Activated T-cell treated with anti-CD3 and anti-CD28 coated beads, Interleukin-2, amount 50 U/mL, for 48 hours (primary cell): ENCODE measurements at regions not wholly inside any gene's neighbourhood (a gene's known extent, or its start where the extent isn't known, plus 50 kb on each side); places are given as distances from the start of the nearest gene placed in this dataset.

Source experiments
- DNase-seq, 2 experiments: peaks; one replicate each; pipeline ENCODE4 v3.0.0-alpha.2; 2020

DNA sequence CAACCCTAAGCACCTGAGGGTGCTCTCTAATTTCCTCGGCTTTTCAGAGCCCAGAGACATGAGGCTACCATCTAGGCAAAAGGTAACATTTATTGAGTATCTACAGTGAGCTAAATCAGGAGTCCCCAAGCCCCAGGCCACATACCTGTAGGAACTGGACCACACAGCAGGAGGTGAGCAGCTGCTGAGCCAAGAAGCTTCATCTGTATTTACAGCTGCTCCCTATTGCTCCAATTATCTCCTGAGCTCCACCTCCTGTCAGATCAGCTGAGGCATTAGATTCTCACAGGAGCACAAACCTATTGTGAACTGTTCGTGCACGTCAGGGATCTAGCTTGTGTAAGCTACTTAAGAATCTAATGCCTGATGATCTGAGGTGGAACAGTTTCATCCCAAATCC lies 70.2 kb downstream of the RND3 start:
- no peak for DNase-seq

DNA sequence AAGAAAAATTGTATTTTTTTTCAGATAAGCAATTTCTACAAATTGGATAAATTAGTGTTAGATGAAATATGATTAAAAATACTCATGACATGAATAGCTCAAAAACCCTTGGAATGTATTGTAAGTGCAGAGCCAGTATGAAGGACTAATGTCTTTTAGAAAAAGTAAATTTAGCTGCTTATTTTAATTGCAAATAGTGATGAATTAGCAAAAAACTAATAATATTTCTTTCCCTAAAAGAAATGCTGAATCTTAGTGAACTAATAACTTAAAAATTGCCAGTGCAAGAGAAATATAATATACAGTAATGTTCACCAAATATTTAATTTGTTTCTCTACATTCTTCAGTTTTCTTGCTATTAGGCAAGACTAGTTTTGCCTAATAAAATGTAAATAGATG lies 72.4 kb downstream of the RND3 start:
- DNase-seq = no peak

DNA sequence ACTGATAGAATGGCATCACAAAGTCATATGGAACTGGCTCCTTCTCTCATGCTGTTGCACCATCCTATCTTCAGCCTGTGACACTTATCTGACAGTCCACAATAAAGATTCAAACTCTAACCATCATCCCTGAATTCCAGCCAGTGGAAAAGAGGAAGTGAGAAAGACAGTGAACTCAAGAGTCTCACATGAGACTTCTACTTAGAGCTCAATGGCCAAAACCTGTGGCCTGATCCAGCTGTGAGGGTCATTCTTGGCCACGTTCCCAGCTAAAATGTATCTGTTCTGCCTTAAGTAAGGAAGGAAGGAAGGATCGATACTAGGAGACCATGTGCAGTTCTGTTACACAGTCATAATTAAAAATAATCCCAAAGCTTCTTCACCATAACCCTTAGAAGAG lies 73.6 kb downstream of the RND3 start:
- no peak for DNase-seq

DNA sequence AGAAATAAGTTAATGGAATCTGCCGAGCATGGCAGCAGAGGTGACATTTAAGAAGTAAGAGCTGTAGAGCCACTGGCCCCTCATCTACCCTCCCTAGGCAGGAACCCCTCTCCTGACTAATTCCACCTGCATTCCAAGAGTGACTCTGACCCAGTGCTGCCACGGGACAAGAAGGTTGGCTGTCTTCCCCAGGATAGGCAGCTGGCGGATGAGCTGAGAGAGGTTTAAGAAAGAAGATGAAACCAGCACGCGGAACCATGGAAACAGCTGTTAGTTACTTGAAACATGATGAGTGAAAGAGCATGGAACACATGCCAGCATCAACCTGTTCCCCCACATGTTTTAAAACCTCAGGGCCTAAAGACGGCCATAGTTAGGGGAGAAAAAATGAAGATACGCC lies 74.1 kb downstream of the RND3 start:
- no peak for DNase-seq

DNA sequence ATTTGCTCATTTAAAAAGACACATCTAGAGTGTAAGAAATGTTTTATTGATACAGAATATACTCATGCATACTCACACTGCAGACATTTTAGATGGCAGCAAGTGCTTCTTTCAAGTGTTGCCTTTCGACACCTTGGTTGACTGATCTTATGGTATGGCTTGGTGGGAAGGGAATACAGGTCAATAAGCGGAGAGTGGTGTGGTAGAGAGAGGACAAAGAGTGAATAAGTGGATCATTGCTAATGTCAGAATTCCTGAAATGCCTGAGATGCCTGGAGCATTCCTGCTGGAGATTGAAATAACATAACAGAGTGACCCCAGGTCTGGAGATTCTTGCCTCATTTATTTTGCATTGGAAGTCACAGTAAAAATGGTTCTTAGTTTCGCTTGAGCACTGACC lies 76.7 kb downstream of the RND3 start:
- DNase-seq = no peak

DNA sequence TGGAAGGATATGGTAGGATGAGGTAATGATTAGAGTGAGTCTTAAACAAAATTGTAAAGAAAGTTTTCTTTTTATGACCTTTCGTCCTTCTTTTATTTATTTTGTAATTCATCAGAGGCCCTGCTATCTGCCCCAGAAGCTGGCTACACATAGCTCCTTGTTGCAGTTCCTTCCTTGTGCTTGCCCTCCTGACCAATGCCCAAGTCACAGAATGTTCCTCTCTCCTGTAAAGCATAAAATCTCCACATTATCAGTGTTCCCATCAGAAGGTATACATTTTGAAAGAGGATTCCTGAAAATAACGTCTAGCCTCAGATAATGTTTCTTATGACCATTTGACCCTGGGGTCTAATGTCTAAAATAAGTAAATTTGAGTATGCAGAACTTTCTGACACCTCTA lies 78.3 kb downstream of the RND3 start:
- no peak for DNase-seq

DNA sequence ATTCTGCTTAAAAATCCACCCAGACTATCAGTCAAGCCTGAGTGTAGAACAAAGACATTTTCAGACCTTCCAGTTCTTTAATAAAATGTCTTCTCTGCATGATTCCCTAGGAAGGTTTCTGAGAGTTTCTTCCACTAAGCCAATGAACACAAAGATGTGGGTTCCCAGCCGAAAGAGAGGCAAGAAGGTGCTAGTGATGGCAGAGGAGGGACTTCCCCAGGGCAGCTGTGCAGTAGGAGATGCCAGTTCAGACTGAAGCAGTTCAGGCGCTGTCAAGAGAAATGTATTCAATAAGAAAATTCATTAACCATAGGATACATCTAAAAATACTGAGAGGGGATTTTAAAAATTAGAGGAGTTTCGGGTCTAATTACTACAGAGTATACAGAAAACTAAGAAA lies 83.3 kb downstream of the RND3 start:
- no peak for DNase-seq

DNA sequence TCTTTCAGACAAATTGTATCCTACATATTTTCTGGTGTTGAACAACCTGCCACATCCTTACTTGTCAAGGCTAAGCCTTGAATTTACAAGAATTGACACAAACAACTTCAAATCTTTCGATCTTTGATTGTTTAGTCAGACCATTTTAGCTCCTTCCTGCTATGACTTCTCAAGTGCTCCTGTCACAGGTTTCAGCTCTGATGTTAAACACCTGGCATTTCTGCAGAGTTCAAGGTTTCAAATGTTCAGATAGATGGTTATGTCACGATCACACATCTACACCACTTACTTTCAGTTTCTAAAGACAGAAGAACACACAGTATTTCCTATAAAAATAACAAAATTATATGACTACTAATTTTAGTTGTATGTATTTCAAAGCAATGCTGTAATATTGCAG lies 84.0 kb downstream of the RND3 start:
- no peak for DNase-seq

DNA sequence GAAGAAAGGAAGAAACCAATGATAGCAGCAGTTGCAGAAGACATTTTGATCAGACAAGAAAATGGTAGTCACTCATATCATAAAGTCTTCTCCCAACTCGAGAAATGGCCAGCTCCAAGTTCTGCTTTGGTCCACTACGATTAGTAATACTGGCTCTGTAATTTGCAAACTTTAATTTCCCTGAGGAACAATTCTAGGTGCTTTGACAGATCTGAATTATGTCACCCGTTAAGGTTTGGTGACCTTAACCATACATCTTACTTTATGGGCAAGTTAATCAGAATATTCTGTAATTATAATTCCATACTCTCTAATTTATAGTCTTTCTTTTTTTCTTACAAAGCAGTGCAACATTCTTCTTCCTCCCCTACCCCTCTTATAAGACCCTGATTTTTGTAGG lies 84.5 kb downstream of the RND3 start:
- DNase-seq = no peak

DNA sequence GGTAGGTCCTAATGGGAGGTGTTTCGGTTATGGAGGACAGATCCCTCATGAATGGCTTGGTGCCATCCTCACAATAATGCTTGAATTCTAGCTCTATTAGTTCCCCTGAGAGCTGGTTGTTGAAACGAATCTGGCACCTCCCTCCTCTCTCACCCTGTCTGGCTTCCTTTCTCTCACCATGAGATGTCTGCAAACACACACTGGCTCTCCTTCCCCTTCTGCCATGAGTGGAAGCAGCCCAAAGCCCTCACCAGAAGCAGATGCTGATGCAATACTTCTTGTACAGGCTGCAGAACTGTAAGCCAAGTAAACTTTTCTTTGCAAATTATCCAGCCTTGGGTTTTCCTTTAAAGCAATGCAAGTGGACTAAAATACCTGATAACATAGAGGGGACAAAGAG lies 86.6 kb downstream of the RND3 start:
- DNase-seq = no peak

DNA sequence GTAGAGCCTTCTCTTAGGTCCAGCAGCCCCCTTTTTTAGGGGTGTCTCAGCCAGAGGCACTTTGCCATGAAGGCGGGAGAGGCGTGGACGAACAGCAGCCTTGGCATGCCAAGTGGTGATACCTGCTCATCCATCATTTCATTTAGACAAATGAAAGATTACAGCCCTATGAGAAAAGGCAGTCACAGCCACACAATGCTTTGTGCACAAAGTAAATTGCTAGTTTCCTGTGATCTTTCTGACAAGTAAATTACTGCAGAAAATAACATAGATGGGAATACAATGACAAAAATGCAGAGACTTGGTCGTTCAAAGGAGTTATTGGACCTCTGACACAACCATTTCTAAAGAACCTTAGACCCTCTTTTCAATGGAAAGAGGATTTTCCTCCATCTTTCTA lies 94.9 kb downstream of the RND3 start:
- DNase-seq = no peak

DNA sequence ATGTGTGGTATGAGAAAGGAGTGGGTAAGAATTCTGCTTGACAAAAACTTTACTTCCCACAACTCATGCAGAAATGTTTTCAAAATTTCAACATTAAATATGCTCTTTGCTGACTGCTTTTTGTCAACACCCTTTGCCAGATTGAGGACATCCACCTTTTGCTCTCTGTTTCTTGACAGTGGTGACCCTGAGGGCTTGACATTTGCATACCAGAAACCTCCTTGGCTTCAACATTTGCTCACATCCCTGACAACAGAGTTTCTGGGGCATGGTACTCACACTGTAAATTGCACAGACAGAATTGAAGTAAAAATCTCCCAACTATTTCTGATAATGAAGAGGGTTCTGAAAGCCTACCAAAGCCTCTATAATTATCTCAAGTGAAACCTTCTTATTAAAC lies 95.7 kb downstream of the RND3 start:
- DNase-seq = no peak

DNA sequence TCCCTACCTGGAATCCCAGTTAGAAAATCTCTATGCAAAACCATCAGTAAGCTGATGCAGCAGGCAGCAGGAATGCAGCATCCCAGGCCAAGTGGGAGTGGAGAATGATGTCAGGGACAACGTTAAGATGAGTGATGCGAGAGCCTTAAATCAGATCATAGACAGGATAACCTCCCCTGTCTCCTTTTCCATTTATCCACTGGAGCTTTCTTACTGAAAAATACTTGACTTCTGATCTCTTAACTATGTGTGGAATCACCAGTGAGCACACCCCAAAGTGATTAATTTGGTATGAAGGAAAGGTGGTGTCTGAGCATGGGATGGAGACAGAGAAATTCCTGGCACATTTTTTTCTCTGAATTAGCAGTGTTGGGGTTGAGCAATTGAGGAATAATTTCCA lies 98.0 kb downstream of the RND3 start:
- no peak for DNase-seq

DNA sequence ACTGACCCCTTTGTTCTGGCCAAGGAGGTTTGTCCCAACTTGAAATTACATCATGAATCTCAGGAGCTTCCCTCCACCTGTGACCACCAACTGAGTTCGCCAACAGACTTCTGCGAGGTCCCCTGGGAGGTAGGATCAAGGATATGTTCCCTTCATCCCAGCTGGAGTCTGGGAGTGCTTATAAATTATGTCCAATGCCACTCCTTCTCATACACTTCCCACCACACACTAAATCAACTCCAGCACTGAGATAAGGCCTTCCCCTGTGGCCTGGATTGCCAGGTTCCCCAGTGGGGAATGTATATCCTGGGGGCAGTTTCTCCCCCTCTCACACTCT lies 99.2 kb downstream of the RND3 start:
- no peak for DNase-seq

DNA sequence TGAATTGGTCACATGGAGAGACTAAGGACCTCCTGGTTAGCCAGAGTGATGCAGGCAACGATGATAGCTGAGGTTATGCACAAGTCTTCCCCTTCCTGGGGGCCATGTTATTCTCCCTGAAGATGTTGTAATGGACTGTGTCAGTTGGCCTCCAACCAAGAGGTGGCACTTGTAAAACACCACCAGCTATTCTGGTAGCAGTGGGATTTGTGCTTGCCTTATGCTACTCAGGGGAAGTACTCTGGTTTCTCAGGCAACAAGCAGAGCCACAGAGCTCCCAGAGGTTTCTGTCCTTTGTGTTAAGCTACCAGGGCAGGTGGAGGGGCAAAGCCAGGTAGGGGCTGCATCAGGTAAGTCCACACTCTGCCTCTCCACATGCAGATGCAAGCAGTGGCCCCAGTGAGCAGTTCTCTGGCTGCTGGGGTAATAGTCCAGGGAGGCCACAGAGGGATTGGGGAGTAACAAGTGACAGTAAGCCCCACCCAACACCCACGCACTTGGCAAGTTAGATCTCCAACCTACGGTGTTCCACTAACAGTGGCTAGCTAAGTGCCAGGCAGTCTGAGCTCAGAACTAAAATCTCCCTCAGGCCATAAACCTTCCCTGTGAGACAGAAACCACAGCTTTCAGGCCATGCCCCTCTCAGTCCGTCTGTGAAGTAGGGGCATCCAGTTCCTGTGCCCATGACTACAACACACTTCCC lies 99.7 kb downstream of the RND3 start:
- no peak for DNase-seq

DNA sequence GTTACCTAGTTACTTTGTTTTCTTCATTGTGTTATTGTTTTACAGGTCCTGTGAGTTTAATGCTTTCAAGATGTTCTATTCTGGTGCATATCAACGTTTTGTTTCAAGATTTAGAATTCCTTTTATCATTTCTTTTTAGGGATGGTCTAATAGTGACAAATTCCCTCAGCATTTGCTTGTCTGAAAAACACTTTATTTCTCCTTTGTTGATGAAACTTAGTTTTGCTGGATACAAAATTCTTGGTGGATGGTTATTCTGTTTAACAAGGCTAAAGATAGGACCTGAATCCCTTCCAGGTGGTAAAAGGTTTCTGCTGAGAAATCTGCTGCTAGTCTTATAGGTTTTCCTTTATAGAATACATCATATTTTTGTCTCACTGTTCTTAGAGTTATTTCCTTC lies 102.3 kb downstream of the RND3 start:
- no peak for DNase-seq

DNA sequence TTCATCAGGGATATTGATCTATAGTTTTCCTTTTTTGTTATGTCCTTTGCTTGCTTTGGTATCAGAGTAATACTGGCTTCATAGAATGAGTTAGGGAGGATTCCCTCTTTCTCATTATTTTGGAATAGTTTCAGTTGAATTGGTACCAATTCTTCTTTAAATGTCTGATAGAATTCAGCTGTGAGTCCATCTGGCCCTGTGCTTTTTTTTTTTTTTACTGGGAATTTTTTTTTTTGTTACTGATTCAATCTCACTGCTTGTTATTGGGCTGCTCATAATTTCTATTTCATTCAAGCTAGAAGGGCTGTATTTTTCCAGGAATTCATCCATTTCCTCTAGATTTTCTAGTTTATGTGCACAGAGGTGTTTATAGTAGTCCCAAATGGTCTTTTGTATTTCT lies 103.9 kb downstream of the RND3 start:
- no peak for DNase-seq

DNA sequence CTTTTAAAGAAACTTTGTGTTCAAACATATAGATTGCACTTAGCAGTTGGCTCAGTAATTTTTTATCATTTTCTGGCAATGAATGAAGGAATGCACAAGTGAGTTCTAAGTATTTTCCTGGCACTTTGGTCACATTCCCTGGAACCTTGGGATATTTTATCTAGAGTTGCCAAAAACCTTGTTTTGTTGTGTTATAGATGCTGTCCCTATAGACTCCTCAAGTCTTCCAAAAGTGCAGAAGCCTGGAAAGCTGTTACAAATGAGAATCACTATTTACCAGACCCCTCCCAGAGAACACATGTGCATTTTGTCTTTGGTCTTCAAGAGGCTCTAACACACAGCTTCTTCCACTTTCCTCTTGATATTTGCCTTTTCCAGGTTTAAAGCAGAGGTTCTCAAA lies 108.3 kb downstream of the RND3 start:
- no peak for DNase-seq

DNA sequence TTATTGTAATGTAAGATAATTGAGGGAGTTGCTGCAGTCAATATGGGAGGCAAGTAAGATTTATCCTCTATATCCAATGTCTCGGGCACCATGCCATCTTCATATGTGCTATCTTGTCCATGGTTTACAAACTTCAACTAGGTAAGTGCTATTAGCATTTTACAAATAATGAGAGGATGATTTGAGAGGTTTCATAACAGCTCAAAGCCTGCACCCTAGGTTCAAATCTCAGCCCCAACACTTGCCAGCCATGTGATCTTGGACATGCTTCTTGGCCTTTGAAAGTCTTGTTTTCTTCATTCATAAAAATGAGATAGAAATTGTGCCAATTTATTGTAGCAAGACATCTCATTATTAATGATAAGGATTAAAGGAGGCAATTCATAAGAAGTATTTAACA lies 108.8 kb downstream of the RND3 start:
- DNase-seq = no peak

DNA sequence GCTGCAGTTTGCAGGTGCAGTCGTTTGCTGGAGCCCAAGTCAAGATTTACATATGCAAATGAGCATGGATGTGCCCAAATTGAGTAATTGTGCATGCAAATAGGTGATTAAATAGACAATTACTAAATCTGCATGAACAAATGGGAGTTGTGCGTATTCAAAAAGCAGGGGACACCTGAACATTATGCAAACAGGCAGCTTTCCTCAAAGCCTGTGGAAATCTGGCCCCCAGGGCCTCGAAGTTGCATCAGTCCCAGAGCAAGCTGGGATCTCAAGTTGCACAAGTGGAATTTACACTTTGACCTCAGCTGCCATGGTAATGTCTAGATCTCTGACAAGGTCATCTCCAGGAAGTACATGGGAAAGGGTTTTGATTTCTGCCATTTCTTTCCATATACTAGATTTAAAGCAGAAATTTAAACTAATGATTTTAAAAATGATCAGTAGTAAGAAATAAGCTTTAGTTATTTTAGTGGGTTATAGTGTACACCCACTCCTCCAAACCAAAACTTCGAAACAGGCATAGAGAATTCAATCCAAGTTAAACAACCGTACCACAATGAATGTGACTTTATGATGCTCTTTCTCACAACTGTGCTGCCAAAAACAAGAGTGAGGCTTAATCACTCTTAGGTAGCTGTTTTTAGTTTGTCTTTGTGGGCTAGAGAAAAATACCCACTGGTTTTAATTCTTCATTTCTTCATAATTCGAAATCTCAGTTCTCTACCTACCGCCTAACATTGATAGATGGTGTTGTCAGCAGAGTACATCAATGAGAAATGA lies 110.7 kb downstream of the RND3 start:
- no peak for DNase-seq

DNA sequence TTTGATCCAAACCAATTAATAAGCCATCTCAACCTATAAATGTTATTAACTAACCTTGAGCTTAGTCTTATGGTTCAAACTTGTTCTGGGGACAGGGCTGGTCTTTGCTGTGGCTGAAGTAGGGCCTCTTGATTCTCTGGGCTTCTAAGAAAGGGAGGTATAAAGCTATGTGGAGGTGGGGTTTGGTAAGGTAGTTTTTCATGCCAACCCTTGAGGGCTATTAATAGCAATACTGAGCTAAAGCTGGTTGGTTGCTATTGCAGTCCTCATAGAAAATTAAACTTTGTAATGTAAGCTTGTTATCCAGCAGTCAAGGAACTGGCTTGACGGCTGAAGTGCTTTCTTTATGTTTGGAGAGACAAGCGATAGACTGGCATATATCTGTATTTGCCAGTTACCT lies 112.1 kb downstream of the RND3 start:
- no peak for DNase-seq

DNA sequence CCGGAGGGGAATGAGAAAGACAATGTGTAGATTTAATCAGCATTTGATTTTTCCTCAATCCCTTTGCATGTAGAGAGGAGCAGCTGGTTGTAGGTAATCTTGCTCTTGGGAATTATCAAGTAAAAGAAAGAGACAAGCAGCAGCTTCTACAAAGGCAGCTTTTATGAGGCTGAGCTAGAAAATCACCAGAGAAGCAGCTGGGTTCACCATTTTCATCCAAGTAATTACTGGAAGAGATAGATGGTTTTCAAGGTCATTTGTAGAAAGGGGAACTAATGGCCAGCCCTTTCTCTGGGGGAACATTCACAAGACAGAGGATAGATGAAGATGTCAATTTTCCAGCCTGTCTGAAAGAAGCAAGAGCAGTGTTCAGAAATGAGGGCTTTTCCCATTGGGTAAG lies 113.0 kb downstream of the RND3 start:
- no peak for DNase-seq

DNA sequence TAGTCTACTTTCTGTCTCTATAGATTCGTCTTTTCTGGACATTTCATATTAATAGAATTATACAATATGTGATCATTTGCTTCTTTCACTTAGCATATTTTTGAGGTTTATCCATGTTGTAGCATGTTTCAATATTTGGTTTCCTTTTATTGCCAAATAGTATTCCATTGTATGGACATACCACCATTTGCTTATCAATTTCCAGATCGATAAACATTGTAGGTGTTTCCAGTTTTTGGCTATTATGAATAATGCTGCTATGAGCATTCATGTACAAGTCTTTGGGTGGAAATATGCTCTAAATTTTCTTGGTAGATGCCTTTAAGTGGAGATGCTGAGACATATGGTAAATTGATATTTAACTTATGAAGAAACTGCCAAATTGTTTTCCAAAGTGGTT lies 114.1 kb downstream of the RND3 start:
- no peak for DNase-seq

DNA sequence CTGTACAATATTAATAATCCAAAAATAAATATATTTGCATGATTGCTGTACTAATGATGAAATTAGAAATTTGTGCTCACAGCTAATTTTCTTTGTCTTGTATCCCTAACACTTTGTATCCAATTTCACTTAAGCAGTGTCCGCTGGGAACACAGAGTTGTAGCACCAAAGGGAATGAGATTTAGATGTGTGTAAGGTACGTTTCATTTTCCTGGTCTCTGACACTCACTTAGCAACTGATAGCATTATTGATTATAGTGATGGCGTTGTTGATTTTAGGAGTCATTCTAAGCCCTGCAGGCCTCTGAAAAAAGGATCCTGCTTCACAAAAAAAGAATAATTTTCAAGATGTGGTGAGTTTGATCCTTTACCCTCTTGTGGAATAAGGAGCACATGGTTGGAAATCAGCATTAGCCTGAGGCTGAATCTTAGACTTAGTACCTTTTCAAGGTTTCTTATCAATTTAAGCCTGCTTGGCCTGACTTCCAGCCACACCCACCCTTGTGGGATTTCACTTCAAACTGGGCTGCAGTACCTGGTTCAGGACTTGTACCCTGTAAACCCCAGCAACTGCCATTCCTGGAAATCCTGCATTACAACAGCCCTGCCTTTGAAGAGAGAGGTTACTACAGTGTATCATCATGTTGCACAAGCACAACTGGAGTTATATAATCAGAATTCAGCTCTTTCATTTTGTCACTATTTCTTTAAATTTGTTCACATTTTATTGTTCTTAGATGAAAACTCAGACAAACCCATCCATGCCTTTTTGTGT lies 116.2 kb downstream of the RND3 start:
- no peak for DNase-seq
